ENCODE measurements at regions not wholly inside any gene's neighbourhood (a gene's known extent, or its start where the extent isn't known, plus 50 kb on each side); places are given as distances from the start of the nearest gene placed in this dataset.

DNA sequence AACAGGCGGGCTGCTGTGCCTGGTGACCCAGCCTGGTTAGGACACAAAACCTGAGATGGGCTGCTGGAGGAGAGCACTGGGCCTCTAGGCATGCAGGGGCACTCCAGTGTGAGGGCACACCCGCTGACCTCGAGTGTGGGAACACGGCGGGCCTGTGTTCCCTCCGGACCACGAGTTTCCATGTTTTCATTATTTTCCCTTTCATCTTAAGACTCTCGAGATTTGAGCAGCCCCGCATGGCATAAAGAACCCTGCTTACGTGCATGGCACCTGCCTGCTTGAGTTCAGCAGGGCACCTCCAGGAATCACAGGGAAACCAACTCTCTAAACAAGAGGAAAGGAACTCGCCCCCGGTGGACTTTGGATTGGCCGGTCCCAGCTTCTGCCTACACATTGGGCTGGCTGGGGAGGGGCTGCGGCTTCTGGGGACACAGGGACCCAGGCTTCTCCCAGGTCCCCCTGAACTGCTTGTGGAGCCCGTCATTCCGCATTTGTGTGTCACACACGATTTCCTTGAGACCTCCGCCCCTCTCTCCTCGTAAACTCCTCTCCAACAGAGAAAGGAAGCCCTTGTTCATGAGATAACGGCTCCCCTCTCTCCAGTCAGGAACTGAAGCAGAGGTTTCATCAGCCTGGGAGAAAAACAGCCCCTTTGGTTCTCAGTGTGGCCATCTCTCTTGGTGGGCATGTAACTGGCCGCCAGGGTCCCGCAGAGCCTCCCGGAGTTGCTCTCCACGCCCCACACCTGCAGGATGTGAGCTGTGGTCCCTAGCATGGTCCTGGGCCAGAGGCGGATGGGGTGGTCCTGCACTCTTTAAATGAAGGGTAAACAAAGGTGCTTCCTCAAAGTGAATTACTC lies 181.8 kb downstream of the TTLL2 start:
- no peaks in the 10 kb centered on the region for H3K36me3 ChIP-seq (ENCODE audit: control insufficient read depth, insufficient read depth, low read length)
- no peak for FAIRE-seq
- TF ChIP-seq, protein P1, sequence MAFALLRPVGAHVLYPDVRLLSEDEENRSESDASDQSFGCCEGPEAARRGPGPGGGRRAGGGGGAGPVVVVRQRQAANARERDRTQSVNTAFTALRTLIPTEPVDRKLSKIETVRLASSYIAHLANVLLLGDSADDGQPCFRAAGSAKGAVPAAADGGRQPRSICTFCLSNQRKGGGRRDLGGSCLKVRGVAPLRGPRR (CRISPR knock-in tag; IDR thresholded peaks at IDR 0.05), result no peak
- TF ChIP-seq ZNF561 (CRISPR knock-in tag; conservative IDR thresholded peaks at IDR 0.05), result no peak
- TF ChIP-seq, protein P2, sequence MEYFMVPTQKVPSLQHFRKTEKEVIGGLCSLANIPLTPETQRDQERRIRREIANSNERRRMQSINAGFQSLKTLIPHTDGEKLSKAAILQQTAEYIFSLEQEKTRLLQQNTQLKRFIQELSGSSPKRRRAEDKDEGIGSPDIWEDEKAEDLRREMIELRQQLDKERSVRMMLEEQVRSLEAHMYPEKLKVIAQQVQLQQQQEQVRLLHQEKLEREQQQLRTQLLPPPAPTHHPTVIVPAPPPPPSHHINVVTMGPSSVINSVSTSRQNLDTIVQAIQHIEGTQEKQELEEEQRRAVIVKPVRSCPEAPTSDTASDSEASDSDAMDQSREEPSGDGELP (CRISPR knock-in tag; IDR thresholded peaks at IDR 0.05; ENCODE audit: borderline replicate concordance), result no peak
- no peak for TF ChIP-seq ZNF347 (CRISPR knock-in tag; IDR thresholded peaks at IDR 0.05; ENCODE audit: low read depth)
- TF ChIP-seq CHD2 (IDR thresholded peaks at IDR 0.05; ENCODE audit: low read depth, low read length), result no peak
- no peak for TF ChIP-seq RBM39 (optimal IDR thresholded peaks at IDR 0.05; ENCODE audit: low read depth, low read length)
- TF ChIP-seq HOXB6 (CRISPR knock-in tag; IDR thresholded peaks at IDR 0.05; ENCODE audit: borderline replicate concordance), result no peak
- TF ChIP-seq ZNF174 (CRISPR knock-in tag; IDR thresholded peaks at IDR 0.05), result no peak
- TF ChIP-seq ETS2 (tag; IDR thresholded peaks at IDR 0.05; ENCODE audit: borderline replicate concordance, poor library complexity, severe bottlenecking), result no peak
- no peak for TF ChIP-seq SMARCB1 (IDR thresholded peaks at IDR 0.05; ENCODE audit: insufficient read length, low read depth)
- no peak for TF ChIP-seq YBX1 (IDR thresholded peaks at IDR 0.05)
- TF ChIP-seq TCF7L2 (IDR thresholded peaks at IDR 0.05; ENCODE audit: low read depth, low read length), result no peak
- H3K9me1 ChIP-seq (ENCODE audit: control insufficient read depth, insufficient read depth, low read length), result no peaks in the 10 kb centered on the region
- peaks cover 19 to 69% of the 10 kb centered on the region in 2 experiments for H3K27me3 ChIP-seq (ENCODE audit: control insufficient read depth in 2 of 2, insufficient read depth in 2 of 2, low read length in 2 of 2)
- peaks cover 3% of the 10 kb centered on the region; the same call in 1 of the 2 replicates for H4K20me1 ChIP-seq (replicated peaks; ENCODE audit: control insufficient read depth, insufficient read depth, low read length)
- POLR2A ChIA-PET, result interaction anchor here (0.6 to 0.7 kb wide), 2 partner anchors 15 to 329 kb away, joined by 3 read pairs; no protein-coding TSS in a partner anchor
- H3K4me3 ChIP-seq, result no peak overlapping the region
- H3K27ac ChIP-seq (ENCODE audit: extremely low read depth, low read depth, low read length), result no peak overlapping the region
- in situ Hi-C loops (cut with MboI), result no loop called here
- CTCF ChIA-PET (ENCODE audit: low intra/inter-chr PET ratio), result no interaction called here
- no peak overlapping the region for H3K9ac ChIP-seq (ENCODE audit: insufficient read depth in 1 of 2, low read depth in 2 of 2, low read length in 2 of 2)
- intact Hi-C loops (cut with micrococcal nuclease), result no loop called here
- no peak overlapping the region for H2AFZ ChIP-seq (ENCODE audit: low read depth, low read length)
- no peaks in the 10 kb centered on the region for H3K9me3 ChIP-seq (replicated peaks; ENCODE audit: control insufficient read depth, insufficient read depth, low read depth, low read length)
- H3K4me2 ChIP-seq (ENCODE audit: insufficient read depth, low read length), result no peak overlapping the region
- no peak for DNase-seq (ENCODE audit: extremely low read depth in 1 of 4, low spot score in 3 of 4)
- ATAC-seq, result no peak
- H3K4me1 ChIP-seq (replicated peaks in 1 of 2; ENCODE audit: control insufficient read depth in 2 of 2, insufficient read depth in 2 of 2, low read length in 2 of 2), result 0 out of 5 replicates have a peak, but pooled peaks cover 0 to 2% of the 10 kb centered on the region in 2 experiments
- no TSS peak for BruUV-seq (replicated peaks)
- H3K79me2 ChIP-seq (ENCODE audit: control insufficient read depth, insufficient read depth, low read length), result no peaks in the 10 kb centered on the region
- 2% methylated on average over 25 of the region's 25 CpGs for WGBS (ENCODE audit: insufficient coverage, low coverage, missing lambda C conversion rate)
